ENCODE measurements at regions not wholly inside any gene's neighbourhood (a gene's known extent, or its start where the extent isn't known, plus 50 kb on each side); places are given as distances from the start of the nearest gene placed in this dataset.
"Not testable (repeated sequence)": the region's sequence is repeated elsewhere in the genome, so short reads cannot be mapped to it uniquely, and the experiment has no call there.

GRCh38 chr2:166727095-166727494, 161.2 kb upstream of the XIRP2 start:
- TF ChIP-seq CTCF (IDR thresholded peaks at IDR 0.05) = no peak
- TF ChIP-seq ZFX (IDR thresholded peaks at IDR 0.05; ENCODE audit: borderline replicate concordance) = no peak
- H3K27ac ChIP-seq = no peak overlapping the region

GRCh38 chr2:166725927-166726924, 162.1 kb upstream of the XIRP2 start:
- no peak overlapping the region for H3K27ac ChIP-seq
- TF ChIP-seq CTCF (IDR thresholded peaks at IDR 0.05) (no peak), ZFX (IDR thresholded peaks at IDR 0.05; ENCODE audit: borderline replicate concordance) (no peak)

- H3K27ac ChIP-seq = no peak overlapping the region
- no peak for TF ChIP-seq ZFX (IDR thresholded peaks at IDR 0.05; ENCODE audit: borderline replicate concordance)
- no peak for TF ChIP-seq CTCF (IDR thresholded peaks at IDR 0.05)
Measured at GRCh38 chr2:166716968-166717367, 171.3 kb upstream of the XIRP2 start.

GRCh38 chr2:166700079-166700478, 188.2 kb upstream of the XIRP2 start:
- TF ChIP-seq CTCF (IDR thresholded peaks at IDR 0.05) = peak; percentile 51
- TF ChIP-seq ZFX (IDR thresholded peaks at IDR 0.05; ENCODE audit: borderline replicate concordance) = no peak
- H3K27ac ChIP-seq = no peak overlapping the region

GRCh38 chr2:166695154-166695553, 193.1 kb upstream of the XIRP2 start:
- H3K27ac ChIP-seq = no peak overlapping the region
- TF ChIP-seq ZFX (IDR thresholded peaks at IDR 0.05; ENCODE audit: borderline replicate concordance) (no peak), CTCF (IDR thresholded peaks at IDR 0.05) (no peak)

- not testable (repeated sequence) for H3K27ac ChIP-seq
Measured at GRCh38 chr2:166686057-166686456, 192.0 kb upstream of the SCN7A start.

- TF ChIP-seq CTCF (IDR thresholded peaks at IDR 0.05) (no peak), ZFX (IDR thresholded peaks at IDR 0.05; ENCODE audit: borderline replicate concordance) (no peak)
Measured at GRCh38 chr2:166677996-166678395, 183.9 kb upstream of the SCN7A start.

More at GRCh38 chr2:166677996-166678395, 183.9 kb upstream of the SCN7A start:
- H3K27ac ChIP-seq = no peak overlapping the region
